ENCODE measurements at regions not wholly inside any gene's neighbourhood (a gene's known extent, or its start where the extent isn't known, plus 50 kb on each side); places are given as distances from the start of the nearest gene placed in this dataset.

DNA sequence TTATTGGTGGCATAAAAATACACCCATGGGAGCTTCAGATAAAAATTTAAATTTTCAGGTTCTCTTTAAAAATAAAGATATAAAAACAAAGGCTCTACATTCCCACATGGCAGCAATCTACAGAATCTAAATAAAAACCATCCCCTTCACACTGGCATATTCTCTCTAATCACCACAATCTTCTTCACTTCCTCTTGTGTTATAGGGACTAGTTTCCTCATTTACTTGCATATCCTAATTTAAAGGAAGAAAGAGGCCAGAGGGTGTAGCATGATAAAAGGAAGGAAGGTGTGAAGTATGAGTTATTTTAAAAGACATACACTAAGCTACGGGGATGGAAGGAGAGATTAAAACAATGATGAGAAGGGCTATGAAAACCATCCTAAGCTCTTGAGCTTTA, 390.5 kb downstream of the ZNF608 start:
- DNase-seq: no peak

DNA sequence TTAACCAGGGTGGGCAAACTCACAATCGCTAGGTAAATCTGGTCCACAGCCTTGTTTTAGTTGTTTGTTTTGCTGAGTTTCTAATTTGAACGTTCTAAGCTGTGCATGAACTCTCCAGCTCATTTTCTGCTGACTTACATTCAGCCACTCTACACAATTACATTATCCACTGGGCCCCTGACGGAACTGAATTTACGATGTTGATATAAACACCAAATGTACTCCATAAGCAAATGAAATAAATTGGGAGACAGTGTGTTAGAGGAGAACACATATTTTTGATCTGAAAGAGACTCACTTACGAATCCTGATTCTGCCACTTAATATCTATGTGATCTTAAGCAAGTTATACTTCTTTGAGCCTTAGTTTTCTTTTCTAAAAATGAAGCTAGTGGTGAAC, 393.4 kb downstream of the ZNF608 start:
- DNase-seq: no peak

DNA sequence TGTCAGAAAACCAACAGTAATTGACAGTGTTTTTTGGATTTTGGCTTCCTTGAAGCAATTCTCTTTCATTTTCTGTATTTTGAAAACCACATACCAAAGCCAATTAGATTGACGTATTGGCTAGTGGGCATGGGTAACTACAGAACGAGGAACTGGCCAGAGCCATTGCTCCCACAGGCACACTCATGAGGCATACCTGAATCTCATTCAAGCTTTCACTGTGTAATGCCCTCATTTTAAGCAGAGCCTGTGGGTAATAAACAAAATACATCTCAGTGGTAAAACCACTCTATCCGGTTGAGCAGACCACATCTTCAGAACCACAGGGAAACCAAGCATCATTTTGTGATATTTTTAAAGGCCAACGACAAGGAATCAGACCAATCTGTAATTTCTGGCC, 394.1 kb downstream of the ZNF608 start:
- DNase-seq: no peak

DNA sequence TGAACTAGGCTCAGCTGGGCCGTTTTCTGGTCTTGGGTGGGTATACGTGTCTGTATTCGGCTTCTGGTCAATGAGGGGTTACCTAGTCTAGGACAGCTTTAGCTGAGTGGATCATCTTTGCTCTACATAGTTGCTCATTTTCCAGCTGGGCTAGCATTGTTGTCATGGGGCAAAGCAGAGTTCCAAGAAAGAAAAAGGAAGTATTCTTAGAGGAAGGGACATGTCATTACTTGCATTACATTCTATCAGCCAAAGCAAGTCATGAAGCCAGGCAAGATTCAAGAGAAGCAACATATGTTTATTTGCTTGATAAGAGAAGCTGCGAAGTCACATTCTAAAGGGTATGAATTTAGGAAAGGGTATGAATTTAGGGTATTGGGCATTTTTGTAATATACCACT, 396.5 kb downstream of the ZNF608 start:
- DNase-seq: no peak

DNA sequence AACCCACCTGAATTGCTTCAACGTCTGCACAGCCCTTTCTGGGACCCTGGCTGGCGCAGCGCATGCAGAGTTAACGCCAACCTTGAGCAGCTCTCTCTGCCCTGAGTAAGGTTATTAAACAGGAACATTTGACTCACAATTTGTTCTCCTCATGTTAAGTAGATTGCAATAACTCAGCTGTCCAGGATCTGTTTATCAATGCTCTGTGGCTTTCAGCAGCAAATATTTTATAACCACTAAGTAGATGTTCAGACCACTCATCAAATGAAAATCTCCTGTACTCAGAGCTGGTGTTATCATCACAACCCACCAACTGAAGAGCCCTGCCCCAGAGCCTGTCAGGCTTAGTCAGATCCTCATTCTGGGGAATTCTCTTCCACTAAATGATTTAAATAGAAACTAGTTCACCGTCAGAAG, 403.0 kb downstream of the ZNF608 start:
- DNase-seq: peak; percentile 96

DNA sequence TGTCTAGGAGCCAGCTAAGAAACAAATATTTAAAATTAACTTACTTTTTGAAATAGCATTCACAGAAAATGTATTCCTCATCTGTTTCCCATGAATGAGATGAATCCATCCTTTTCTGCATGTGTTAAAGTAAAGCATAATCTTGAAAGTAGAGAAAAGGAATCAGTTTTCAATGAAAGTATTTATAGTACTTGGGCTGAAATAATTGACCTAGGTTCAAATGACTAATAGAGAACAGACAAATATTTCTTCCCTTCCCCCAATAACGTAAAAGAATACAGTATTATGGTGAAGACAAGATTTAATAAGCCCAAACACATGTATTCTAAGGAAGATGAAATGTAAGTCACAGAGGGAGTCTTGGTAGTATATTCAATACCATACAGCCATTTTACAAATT, 403.5 kb downstream of the ZNF608 start:
- DNase-seq: peak; percentile 24

DNA sequence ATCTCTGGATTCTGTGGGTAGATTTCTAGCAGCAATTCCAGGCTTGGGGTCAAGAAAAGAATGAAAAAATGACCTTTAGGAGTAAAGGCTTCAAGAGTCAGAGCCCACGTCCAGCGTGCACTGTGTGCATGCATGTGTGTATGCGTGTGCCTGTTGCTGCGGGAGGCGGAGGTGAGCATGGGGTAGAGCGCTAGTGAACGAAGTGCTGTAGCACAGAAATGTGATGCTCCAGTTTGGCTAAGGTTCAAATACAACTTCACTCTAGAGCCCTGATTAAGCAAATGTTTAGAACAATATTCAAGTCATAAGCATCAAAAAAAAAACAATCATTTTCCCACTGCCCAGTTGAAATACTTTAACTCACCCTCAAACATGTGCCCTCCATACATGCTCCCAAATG, 403.9 kb downstream of the ZNF608 start:
- DNase-seq: no peak

DNA sequence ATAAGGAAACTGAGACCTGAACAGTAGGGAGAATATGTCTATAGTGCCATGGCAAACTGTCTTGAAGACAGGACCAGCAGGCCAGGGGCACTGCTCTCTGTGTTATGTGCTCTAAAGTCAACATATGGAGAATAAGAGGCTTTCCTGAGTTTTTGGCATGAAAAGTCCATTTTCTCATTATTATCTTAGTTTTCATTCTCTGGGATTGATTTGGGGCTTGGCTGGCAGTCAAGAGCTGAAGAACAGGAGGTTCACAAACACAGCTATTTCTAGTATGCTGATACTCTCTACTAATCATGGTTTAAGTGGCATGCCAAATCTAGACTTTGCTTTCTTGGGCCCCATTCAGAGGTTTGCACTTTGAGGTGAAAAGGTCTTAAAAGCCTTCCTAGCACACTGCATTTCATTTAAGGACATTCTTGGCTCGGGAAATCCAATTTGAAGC, 404.4 kb downstream of the ZNF608 start:
- DNase-seq: peak; percentile 83

DNA sequence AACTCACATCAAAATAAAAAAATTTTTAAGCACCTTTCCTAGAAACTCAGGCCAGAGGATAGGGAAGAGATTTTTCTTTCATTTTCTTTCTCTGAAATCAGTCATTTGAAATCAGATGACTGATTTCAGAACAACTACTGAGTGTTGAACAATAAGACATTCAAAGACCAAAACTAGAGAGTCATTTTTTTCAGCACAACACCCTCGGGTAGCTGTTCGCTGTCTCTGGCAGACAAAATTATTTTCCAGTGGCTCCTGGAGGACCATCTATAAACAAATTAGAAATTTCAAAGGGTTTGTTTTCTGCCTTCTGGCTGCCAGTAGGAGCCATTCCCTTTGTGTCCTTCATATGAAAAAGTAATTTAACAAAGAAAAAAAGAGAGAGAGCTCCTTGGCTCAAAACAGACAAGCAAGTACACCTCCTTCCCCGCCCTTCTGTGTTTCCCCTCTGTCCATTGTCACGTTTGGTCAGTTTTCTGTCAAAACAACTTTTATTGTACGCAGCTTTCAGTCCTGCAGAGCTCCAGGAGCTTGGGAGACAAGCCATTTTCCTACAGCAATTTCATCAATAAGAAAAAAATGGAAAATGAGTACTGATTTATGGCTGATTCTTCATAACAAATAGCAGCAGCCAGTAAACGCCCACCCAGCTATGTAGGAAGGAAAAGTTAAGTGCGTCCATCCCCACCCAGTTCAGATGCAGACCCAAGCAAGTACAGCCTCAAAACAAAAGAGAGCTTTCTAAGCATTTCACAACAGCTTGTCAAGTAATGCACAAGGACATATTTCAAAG, 405.2 kb downstream of the ZNF608 start:
- DNase-seq: no peak

DNA sequence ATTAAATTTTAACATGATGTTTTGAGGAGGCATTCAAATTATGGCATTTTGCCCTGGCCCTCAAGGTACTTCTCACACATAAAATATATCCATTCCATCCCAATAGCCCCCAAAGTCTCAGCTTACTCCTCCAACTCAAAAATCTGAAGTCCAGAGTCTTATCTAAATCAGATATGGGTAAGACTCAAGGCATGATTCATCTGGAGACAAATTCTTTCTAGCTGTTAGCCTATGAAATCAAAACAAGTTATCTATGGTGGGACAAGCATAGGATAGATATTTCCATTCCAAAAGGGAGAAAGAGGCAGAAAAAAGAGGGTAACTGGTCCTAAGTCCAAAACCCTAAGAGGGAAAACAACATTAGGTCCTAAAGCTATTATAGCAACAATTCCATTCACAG, 408.4 kb downstream of the ZNF608 start:
- DNase-seq: peak; percentile 17

DNA sequence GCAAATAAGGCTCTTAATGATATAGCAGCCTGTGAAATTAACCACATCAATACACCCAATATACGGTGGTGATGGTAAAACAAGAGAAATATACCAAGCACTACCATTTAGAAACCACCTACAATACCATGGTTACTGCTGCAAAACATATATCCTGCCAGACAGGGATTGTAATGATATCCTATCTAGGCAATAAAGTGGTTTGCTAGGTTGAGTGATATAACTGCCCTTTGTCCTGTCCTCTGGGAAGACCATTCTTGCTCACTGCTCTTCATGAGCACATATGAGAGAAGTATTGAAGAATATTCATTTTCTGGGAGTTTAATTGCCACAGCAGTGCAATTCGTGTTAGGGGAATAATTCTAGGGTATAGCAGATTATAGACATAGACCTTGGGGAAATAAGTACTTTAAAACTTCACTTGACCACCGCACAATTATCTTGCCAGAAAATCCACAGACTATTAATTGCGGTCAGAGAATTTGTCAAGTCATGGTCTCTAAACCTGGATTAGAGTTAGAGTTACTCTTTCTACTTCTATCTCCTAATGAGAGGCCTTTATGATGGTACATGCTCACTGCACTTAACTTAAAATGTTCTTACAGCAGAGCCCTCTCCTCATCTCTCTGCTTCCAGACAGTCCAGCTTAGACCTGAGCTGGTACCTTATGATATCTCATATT, 413.0 kb downstream of the ZNF608 start:
- DNase-seq: no peak

DNA sequence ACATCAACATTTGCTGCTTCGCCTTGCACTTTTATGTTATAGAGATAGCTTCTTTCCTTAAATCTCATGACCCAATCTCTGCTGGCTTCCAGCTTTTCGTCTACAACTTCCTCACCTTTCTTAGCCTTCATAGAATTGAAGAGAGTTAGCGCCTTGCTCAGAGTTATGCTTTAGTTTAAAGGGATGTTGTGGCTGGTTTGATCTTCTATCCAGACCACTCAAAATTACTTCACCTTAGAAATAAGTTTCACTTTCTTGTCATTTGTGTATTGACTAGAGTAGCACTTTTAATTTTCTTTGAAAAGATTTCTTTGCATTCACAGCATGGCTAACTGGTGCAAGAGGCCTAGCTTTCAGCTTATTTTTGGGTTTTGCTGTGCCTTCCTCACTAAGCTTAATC, 414.2 kb downstream of the ZNF608 start:
- DNase-seq: no peak

DNA sequence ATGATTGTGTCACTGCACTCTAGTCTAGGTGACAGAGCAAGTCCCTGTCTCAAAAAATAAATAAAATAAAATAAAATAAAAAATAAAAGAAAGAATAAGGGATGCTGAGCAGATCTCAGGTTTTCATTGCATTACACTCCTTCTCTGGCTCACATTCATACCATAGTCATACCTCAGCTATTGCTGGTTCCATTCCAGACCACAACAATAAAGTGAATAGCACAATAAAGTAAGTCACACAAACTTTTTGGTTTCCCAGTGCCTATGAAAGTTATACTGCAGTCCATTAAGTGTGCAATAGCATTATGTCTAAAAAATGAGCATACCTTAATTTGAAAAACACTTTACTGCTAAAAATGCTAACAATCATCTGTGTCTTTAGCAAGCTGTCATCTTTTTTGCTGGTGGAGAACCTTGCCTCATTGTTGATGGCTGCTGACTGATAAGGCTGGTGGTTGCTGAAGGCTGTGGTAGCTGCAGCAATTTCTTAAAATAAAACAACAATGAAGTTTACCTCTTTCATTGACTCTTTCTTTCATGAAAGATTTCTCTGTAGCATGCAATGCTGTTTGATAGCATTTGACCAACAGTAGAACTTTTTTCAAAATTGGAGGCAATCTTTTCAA, 415.7 kb downstream of the ZNF608 start:
- DNase-seq: peak; percentile 58

DNA sequence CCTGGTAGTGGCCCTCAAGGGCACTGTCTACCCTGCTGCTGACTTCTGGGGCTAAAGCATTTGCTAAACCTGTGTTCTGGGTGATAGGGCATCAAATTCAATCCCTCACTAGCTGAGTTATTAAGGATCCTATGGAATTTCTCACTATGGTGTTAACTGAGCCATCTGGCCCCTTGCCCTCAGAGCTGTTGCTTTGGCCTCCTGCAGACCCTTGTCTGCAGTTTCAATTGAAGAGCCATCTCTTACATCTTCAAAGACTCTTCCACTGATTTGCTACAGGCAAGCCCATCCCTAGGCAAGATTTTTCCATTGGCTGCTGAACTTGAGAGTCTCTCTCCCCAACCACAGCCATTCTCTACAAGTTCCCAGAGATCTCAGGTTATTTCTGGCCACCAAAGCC, 418.2 kb downstream of the ZNF608 start:
- no peak for DNase-seq

DNA sequence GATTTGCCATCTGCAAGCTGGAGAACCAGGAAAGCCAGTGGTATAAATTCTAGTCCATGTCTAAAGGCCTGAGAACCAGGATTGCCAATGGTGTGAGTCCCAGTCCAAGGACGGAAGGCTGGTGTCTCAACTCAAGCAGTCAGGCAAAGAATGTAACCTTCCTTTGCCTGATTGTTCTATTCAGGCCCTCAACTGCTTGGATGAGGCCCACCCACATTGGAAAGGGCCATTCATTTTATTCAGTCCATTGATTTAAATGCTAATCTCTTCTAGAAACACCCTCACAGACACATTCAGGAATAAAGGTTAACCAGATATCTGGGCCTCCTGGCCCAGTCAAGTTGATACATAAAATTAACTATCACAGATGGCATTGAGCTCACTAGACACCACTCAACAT, 427.8 kb downstream of the ZNF608 start:
- no peak for DNase-seq

DNA sequence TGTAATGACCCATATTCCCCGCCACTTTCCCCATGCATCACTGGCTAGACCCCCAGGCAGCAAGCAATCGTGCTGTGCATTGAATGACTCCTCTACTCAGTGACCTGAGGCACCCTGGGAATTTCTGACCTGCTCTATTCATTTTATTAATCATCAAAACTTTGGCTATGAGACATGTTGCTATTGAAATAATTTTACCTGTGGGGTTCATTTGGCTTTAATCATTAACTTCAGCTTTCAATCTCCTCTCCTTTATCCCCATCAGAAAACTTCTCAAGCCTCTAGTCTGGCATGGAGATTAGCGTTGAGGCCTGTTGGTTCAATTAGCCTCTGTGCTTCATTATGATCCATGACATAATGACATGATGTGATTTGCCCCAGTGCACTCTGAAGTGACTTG, 429.0 kb downstream of the ZNF608 start:
- DNase-seq: no peak

DNA sequence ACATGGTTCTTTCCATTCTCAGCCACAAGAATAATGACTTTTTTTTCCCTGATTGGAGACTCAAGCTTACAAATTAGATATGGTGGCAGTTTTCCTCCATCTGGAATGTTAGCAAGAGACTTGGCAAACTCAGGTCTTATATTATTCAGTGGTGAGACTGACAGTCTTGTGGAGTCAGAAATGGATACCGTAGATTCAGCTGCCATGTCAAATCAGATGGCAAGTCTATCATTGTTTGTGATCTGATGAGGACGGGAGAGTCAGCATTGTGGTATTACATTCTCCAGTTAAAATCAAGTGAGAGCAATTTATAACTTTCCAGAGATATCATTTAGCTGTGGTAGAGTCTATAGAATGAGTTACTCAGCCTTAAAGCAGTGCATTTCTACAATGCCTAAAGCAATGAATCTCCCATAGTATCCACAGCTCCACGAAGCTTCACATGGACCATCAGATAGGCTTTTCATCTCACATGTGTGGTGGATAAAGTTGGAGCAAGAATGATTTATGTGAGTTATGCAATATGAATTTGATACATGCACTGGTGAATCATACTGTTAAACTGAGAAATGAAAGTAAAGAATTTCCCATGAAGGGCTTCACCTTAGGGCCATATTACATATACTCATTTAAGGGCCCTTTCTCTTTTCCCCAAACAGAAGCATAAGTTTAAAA, 430.6 kb downstream of the ZNF608 start:
- DNase-seq: peak; percentile 85

DNA sequence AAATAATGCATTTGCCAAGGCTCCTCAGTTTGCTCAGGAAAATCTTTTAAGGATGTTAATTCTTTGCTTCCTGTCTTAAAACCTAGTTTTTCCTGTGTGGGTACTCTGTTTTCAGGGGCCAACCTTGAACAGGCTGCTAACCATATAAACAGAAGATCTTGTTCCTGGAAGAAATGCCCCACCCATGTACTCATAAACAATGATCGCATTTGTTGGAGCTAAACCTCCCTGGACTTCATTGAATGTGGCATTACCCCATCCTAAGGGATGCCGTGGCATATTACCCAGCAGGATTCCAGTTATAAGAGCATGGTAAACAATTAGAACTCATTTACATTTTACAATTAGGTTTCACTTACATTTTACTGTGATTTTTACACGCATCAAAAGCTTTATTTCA, 436.0 kb downstream of the ZNF608 start:
- no peak for DNase-seq

DNA sequence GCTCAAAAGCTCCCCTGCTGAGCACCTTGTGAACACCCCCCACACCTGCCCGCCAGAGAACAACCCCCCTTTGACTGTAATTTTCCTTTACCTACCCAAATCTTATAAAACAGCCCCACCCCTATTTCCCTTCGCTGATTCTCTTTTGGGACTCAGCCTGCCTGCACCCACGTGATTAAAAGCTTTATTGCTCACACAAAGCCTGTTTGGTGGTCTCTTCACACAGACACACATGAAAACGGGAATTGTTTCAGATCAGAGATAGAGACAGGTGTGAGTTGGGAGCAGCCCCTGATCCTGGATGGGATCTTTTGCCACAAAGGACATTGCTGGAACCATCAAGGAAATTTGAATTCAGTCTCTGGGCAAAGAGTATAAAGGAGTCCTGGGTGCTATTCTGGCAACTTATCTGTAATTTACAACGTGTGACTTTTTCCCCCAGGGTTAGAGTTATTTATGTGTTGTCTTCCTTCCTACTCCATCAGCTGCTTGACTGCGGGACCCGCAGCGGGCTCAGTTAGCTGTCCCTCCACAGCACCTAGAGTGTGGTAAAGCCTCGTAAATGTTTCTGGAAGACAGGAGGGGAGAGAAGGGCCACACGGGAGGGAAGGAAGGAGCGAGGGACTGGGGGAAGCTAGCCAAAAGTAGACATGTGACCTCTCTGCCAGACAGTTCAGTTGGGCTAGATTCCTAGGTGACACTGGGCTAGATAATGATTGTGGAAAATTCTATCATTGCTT, 437.0 kb downstream of the ZNF608 start:
- DNase-seq: no peak

DNA sequence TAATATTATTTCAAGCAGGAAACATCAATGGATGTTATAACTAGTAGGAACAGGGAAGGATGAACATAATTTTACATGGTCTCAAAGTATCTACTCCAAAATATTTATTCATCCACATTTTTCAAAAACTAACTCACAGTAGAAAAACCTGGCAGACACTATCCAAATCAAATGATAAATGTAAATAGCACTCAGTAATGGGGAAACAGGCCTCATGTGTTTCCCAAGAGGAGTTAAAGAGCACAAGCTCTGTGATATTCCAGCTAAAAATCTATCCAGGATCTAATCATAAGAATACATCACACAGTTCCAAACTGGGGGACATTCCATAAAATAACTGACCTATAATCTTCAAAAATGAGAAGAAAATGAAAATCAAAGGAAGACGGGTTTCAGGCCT, 443.1 kb downstream of the ZNF608 start:
- no peak for DNase-seq

DNA sequence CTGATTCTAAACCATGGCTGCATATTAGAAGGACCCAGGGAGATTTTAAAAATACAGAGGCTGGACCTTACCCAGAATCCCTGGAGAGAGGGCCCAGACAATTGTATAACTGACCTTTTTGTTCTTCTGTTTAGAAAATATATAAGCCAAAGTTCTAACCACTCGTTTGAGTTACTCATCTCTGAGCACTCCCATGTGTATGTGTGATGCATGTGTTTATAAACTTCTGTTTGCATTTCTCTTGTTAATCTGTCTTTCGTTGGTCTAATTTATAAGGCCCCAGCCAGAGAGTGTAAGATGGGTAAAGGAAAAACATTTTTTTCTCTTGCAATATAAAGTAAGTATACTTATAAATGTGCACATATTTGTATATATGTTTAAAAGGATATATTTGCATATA, 443.9 kb downstream of the ZNF608 start:
- DNase-seq: peak; percentile 11

DNA sequence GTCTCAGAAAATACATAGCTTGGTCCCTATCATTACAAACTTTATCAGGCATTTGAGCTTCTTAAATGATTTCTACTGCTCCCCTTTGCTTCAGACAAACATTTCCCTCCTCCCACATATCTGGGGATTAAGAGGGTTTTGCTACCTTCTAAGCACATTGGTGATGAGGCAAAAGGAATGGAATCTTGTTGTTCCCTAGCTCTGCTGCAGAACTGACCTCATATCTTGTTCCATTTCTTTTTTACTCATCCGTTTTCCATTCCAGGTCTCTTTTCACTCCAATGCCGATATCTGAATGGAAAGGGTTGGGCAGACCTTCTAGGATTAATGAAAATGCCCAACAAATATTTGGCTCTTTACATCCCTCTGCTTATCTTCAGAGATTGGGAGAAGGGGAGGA, 444.6 kb downstream of the ZNF608 start:
- DNase-seq: peak; percentile 66
